GM12875 (cell line): ENCODE measurements at regions not wholly inside any gene's neighbourhood (a gene's known extent, or its start where the extent isn't known, plus 50 kb on each side); places are given as distances from the start of the nearest gene placed in this dataset.
"Not testable (repeated sequence)": the region's sequence is repeated elsewhere in the genome, so short reads cannot be mapped to it uniquely, and the experiment has no call there.

Experiments used
- H3K4me3 ChIP-seq: one replicate; pipeline ENCODE4 v1.5.1; 2011; ENCODE audit warnings: low read depth, low read length, control low read depth
- TF ChIP-seq, protein P1 (sequence below): IDR thresholded peaks from 2 replicates; pipeline ENCODE4 v1.5.1; 2011; ENCODE audit warnings: low read depth, mild to moderate bottlenecking, control low read depth, inconsistent platforms, low read length, moderate library complexity, borderline replicate concordance; ENCODE audit not compliant: insufficient read depth

DNA sequence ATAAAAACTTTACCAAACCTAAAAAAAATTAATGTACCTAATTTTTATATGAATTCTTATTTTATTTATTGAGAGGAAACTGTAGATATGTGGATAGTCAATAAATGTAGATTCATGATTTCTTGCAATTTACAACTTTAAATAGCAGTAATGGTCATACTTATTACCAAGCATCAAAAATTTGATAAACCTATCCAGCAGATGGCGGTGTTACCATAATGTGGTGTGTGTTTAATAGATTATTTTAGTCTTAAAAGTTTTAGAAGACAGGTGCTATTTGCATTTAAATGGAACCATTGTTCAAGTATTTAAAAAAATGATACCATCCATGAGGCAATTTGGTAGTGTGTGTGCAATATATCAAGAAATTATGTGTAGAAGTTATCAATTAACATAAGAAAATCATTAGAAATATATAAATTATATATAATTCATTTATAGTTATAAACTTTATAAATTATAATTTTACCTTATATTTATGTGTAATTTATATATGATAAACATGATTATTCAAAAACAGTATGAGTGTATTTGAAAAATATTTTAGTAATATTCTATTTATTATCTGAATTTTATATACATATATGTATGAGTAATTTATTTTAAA, 176.0 kb upstream of the BCHE start:
- TF ChIP-seq, protein P1, sequence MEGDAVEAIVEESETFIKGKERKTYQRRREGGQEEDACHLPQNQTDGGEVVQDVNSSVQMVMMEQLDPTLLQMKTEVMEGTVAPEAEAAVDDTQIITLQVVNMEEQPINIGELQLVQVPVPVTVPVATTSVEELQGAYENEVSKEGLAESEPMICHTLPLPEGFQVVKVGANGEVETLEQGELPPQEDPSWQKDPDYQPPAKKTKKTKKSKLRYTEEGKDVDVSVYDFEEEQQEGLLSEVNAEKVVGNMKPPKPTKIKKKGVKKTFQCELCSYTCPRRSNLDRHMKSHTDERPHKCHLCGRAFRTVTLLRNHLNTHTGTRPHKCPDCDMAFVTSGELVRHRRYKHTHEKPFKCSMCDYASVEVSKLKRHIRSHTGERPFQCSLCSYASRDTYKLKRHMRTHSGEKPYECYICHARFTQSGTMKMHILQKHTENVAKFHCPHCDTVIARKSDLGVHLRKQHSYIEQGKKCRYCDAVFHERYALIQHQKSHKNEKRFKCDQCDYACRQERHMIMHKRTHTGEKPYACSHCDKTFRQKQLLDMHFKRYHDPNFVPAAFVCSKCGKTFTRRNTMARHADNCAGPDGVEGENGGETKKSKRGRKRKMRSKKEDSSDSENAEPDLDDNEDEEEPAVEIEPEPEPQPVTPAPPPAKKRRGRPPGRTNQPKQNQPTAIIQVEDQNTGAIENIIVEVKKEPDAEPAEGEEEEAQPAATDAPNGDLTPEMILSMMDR = no peak

DNA sequence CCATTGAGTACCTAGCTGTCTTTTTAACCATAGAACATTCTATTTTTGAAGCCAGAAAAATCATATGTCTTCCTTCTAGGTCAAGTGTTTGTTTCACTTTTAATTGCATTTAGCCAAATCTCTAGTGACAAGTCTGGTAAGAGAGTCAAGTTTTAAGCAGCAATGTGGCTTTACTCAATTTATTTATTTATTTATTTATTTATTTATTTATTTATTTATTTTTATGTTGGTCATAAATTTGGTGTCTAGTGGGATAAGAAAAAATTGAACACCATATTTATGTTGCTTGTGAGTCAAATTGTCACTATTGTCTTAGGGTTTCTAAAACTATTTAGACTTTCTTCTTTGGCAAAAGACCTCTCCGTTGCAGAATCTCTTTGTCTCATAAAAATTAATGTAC, 174.5 kb upstream of the BCHE start:
- TF ChIP-seq, protein P1 = no peak
- H3K4me3 ChIP-seq = no peak overlapping the region

More for the DNA sequence above, 176.0 kb upstream of the BCHE start:
- H3K4me3 ChIP-seq = no peak overlapping the region

DNA sequence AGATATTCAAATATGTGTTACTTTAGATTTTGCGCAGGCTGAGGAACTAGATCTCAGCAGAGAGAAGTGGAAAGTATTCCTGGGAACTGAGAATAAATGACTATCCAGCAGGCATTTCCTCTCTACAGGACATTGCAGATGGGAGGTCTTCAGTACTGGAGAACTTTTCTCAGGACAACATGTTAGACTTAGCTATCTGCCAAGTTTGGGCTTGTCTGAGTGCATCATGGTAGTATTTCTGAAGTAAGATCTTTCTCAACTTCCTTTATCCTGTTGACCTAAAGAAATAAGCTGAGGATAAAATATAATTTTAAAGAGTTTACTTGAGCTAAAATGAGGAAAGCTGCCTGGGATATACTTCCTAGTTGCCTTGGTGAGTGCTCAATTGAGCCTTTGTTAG, 167.9 kb upstream of the BCHE start:
- TF ChIP-seq, protein P1 = no peak
- no peak overlapping the region for H3K4me3 ChIP-seq

DNA sequence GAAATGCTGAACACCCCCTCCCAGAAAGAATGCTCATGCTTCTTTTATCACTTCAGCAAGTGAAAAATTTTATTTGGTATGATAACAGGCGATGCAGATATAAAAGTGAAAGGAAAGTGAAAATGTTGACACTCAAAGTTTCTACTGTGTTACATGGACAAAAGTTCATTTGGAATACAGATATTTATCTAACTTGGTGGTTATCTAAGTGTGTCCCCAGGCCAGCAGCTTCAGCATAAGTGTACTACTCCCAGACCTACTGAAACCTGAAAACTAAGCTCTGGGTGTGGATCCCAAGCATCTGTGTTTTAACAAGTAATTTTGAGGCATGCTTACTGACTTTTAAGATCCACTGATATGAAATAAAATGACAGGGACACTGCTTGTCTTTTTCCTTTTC, 157.1 kb upstream of the BCHE start:
- TF ChIP-seq, protein P1 = no peak
- no peak overlapping the region for H3K4me3 ChIP-seq

DNA sequence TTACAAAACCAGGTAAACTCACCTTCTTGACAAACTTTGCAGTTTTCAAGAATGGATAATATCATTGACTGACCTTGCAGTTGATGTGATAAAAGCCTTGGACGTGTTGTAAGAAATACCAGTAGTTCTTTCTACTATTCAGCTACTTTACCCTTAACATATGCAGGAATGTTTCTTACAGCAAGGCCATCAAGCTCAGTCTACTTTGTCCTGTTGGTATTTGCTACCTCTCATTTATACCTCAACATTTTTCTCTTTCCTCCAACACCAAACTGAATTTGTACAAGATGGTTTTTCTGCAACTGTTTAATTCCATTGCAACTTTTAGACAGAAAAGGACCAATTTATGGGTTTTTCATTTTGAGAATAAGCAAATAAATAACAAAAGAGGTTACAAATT, 147.4 kb upstream of the BCHE start:
- TF ChIP-seq, protein P1 = no peak
- no peak overlapping the region for H3K4me3 ChIP-seq

DNA sequence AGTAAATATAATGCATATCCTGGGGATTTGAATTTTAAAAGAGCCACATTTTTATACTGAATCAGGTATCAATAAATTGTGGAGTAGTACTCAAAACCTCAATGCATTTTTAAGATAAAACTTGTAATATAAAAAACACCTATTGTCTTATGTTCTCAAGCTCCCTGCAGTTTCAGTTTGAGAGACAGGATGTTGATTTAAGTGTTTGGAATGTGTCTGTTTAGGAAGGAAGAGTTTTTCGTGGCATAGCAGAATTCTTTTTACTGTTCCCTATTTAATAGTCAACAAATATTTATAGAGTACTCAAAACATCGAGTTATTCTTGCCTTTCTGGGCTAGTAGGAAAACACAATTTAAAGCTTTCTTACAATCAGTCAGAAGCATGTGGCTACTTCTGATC, 146.1 kb upstream of the BCHE start:
- TF ChIP-seq, protein P1 = no peak
- no peak overlapping the region for H3K4me3 ChIP-seq

DNA sequence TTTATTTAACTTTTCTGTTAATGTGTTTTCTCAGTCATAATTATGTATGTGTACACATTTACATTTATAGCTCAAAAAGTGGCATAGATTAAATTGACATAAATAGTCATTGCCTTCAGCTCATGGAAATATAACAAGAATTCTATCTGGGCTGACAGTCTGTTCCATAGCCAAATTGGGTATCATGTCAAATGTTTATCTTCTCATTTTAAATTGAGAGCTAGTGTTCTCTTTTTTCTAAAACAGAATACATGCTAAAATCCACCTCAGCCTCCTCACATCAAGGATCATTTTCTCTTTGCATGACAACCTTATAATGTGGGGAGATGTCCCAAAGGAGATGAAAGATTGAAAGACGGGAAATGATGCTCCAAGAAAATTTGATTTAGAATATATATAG, 144.1 kb upstream of the BCHE start:
- TF ChIP-seq, protein P1 = no peak
- H3K4me3 ChIP-seq = no peak overlapping the region

DNA sequence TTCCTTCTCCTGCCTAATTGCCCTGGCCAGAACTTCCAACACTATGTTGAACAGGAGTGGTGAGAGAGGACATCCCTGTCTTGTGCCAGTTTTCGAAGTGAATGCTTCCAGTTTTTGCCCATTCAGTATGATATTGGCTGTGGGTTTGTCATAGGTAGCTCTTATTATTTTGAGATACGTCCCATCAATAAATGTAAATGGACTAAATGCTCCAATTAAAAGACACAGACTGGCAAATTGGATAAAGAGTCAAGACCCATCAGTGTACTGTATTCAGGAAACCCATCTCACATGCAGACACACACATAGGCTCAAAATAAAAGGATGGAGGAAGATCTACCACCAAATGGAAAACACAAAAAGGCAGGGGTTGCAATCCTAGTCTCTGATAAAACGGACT, 123.6 kb upstream of the BCHE start:
- not testable (repeated sequence) for H3K4me3 ChIP-seq
